Gastrocnemius medialis (tissue), 4 donors: ENCODE measurements at regions not wholly inside any gene's neighbourhood (a gene's known extent, or its start where the extent isn't known, plus 50 kb on each side); places are given as distances from the start of the nearest gene placed in this dataset.
"Not testable (repeated sequence)": the region's sequence is repeated elsewhere in the genome, so short reads cannot be mapped to it uniquely, and the experiment has no call there.

ENCODE experiments used
- ATAC-seq, 2 donors: fragments of 150-250 bp; one replicate each; pipeline ENCODE4 v1.9.1; 2016
- DNase-seq, 2 donors: peaks; one replicate each; pipeline ENCODE4 v3.0.0-alpha.2; 2019
- H3K27ac ChIP-seq, 4 donors: fragments of 200-600 bp; sonication (generic); 1 replicate in 1 of 4; 2 replicates in 3 of 4; pipeline ENCODE4 v1.5.1; 2016 to 2018; ENCODE audit warnings: mild to moderate bottlenecking in 2 of 4, moderate library complexity in 1 of 4
- H3K27me3 ChIP-seq, 3 donors: fragments of 200-600 bp; sonication (generic) in 2 of 3; 1 replicate in 1 of 3; 2 replicates in 2 of 3; pipeline versions ENCODE4 v1.5.1 to v1.6.0; 2016 to 2019; ENCODE audit warnings: mild to moderate bottlenecking in 1 of 3, moderate library complexity in 1 of 3
- H3K36me3 ChIP-seq, 2 donors: fragments of 200-600 bp; sonication (generic) in 1 of 2; one replicate each; pipeline ENCODE4 v1.5.1; 2017 to 2018
- H3K4me1 ChIP-seq, 2 donors: fragments of 200-600 bp; sonication (generic) in 1 of 2; one replicate each; pipeline ENCODE4 v1.5.1; 2016 to 2017; ENCODE audit warnings: mild to moderate bottlenecking in 2 of 2
- H3K4me3 ChIP-seq, 4 donors: fragments of 200-600 bp; sonication (generic) in 3 of 4; 1 replicate in 1 of 4; 2 replicates in 3 of 4; pipeline ENCODE4 v1.5.1; 2016 to 2019; ENCODE audit warnings: mild to moderate bottlenecking in 2 of 4
- H3K9me3 ChIP-seq, 3 donors: fragments of 200-600 bp; sonication (generic) in 2 of 3; 1 replicate in 1 of 3; 2 replicates in 2 of 3; pipeline ENCODE4 v1.5.1; 2016 to 2019
- in situ Hi-C, 4 donors: fragments of 200-750 bp; cut with MboI; loops; one replicate each; pipeline versions ENCODE4 v1.15.0 to v1.8.0; 2017; ENCODE audit warnings: low sequenced_read_pairs in 4 of 4
- intact Hi-C: fragments of 100-400 bp; cut with DNase I; formaldehyde crosslinking; loops from one replicate; pipeline ENCODE4 v1.15.1; 2023; ENCODE audit warnings: low total_unique reads

- DNase-seq, H3K27me3 ChIP-seq, in situ Hi-C loops, H3K9me3 ChIP-seq, H3K4me3 ChIP-seq, H3K27ac ChIP-seq, H3K36me3 ChIP-seq, intact Hi-C loops, H3K4me1 ChIP-seq, ATAC-seq: not testable (repeated sequence)
Observed at GRCh38 chr16:31975826-31976419, 102.3 kb downstream of the ZNF267 start.

GRCh38 chr16:31978463-31978862, 104.9 kb downstream of the ZNF267 start:
- H3K27me3 ChIP-seq, H3K9me3 ChIP-seq, in situ Hi-C loops, DNase-seq, intact Hi-C loops, H3K4me1 ChIP-seq, H3K36me3 ChIP-seq, H3K27ac ChIP-seq, ATAC-seq, H3K4me3 ChIP-seq: not testable (repeated sequence)

GRCh38 chr16:31981739-31982138, 108.1 kb downstream of the ZNF267 start:
- H3K9me3 ChIP-seq, in situ Hi-C loops, H3K27me3 ChIP-seq, H3K27ac ChIP-seq, H3K36me3 ChIP-seq, DNase-seq, H3K4me1 ChIP-seq, H3K4me3 ChIP-seq, ATAC-seq, intact Hi-C loops: not testable (repeated sequence)

- DNase-seq, H3K4me3 ChIP-seq, H3K36me3 ChIP-seq, in situ Hi-C loops, H3K9me3 ChIP-seq, intact Hi-C loops, H3K4me1 ChIP-seq, H3K27me3 ChIP-seq, ATAC-seq, H3K27ac ChIP-seq: not testable (repeated sequence)
Observed at GRCh38 chr16:31982986-31983385, 109.4 kb downstream of the ZNF267 start.

- DNase-seq, H3K4me3 ChIP-seq, H3K27ac ChIP-seq: not testable (repeated sequence)
Observed at GRCh38 chr16:31983666-31984065, 110.1 kb downstream of the ZNF267 start.

GRCh38 chr16:31986895-31987294, 113.3 kb downstream of the ZNF267 start:
- not testable (repeated sequence) for ATAC-seq

More at GRCh38 chr16:31983666-31984065, 110.1 kb downstream of the ZNF267 start:
- intact Hi-C loops, in situ Hi-C loops, H3K9me3 ChIP-seq, ATAC-seq, H3K4me1 ChIP-seq, H3K27me3 ChIP-seq, H3K36me3 ChIP-seq: not testable (repeated sequence)

GRCh38 chr16:31988595-31989581, 115.3 kb downstream of the ZNF267 start:
- H3K36me3 ChIP-seq, intact Hi-C loops, H3K9me3 ChIP-seq, in situ Hi-C loops, H3K27me3 ChIP-seq, H3K27ac ChIP-seq, ATAC-seq, DNase-seq, H3K4me3 ChIP-seq, H3K4me1 ChIP-seq: not testable (repeated sequence)

More at GRCh38 chr16:31986895-31987294, 113.3 kb downstream of the ZNF267 start:
- H3K4me3 ChIP-seq, H3K9me3 ChIP-seq, H3K27ac ChIP-seq, H3K27me3 ChIP-seq, DNase-seq, H3K4me1 ChIP-seq, in situ Hi-C loops, H3K36me3 ChIP-seq, intact Hi-C loops: not testable (repeated sequence)

- H3K27me3 ChIP-seq, H3K27ac ChIP-seq, H3K9me3 ChIP-seq, DNase-seq, H3K36me3 ChIP-seq, H3K4me1 ChIP-seq, ATAC-seq, in situ Hi-C loops, intact Hi-C loops, H3K4me3 ChIP-seq: not testable (repeated sequence)
Observed at GRCh38 chr16:31990261-31990660, 116.7 kb downstream of the ZNF267 start.

- intact Hi-C loops, in situ Hi-C loops: not testable (repeated sequence)
Observed at GRCh38 chr16:31990980-31991379, 117.4 kb downstream of the ZNF267 start.

GRCh38 chr16:31996325-31996724, 122.7 kb downstream of the ZNF267 start:
- H3K36me3 ChIP-seq, DNase-seq, intact Hi-C loops, H3K4me1 ChIP-seq, H3K9me3 ChIP-seq, ATAC-seq, in situ Hi-C loops, H3K27ac ChIP-seq, H3K27me3 ChIP-seq, H3K4me3 ChIP-seq: not testable (repeated sequence)

More at GRCh38 chr16:31990980-31991379, 117.4 kb downstream of the ZNF267 start:
- not testable (repeated sequence) for H3K4me3 ChIP-seq, H3K27me3 ChIP-seq, DNase-seq, H3K36me3 ChIP-seq, H3K27ac ChIP-seq, H3K4me1 ChIP-seq, ATAC-seq, H3K9me3 ChIP-seq

- H3K36me3 ChIP-seq, H3K4me3 ChIP-seq, H3K27ac ChIP-seq, DNase-seq, in situ Hi-C loops, H3K27me3 ChIP-seq, ATAC-seq, intact Hi-C loops, H3K4me1 ChIP-seq, H3K9me3 ChIP-seq: not testable (repeated sequence)
Observed at GRCh38 chr16:32002496-32002895, 128.9 kb downstream of the ZNF267 start.

- H3K9me3 ChIP-seq, H3K27me3 ChIP-seq, H3K36me3 ChIP-seq, DNase-seq, ATAC-seq, H3K4me1 ChIP-seq, H3K27ac ChIP-seq, intact Hi-C loops, H3K4me3 ChIP-seq, in situ Hi-C loops: not testable (repeated sequence)
Observed at GRCh38 chr16:32003819-32004218, 130.2 kb downstream of the ZNF267 start.
